CD4-positive, alpha-beta T cell (primary cell): ENCODE measurements at regions not wholly inside any gene's neighbourhood (a gene's known extent, or its start where the extent isn't known, plus 50 kb on each side); places are given as distances from the start of the nearest gene placed in this dataset.

Source experiments
- ATAC-seq: fragments of 200-7000 bp; cut with Tn5 transposase; one replicate; pipeline ENCODE4 v1.10.0; 2022; ENCODE audit warnings: mild to moderate bottlenecking; ENCODE audit not compliant: poor library complexity
- CTCF ChIA-PET: fragments of 350-600 bp; sonication (Branson Sonifier 250); formaldehyde crosslinking; loops from one replicate; lab custom pipeline; 2021; ENCODE audit warnings: antibody characterized with exemption, inconsistent platforms; lab: Charles Lee
- POLR2A ChIA-PET: fragments of 350-600 bp; sonication (Branson Sonifier 250); formaldehyde crosslinking; loops from one replicate; lab custom pipeline; 2021; ENCODE audit warnings: antibody characterized with exemption, inconsistent platforms; lab: Charles Lee
- DNase-seq, 14 experiments: peaks; one replicate each; pipeline ENCODE4 v3.0.0-alpha.2; 2013 to 2020; ENCODE audit warnings: mixed read lengths in 2 of 14
- H3K27ac ChIP-seq, 2 donors: one replicate each; pipeline versions ENCODE4 v1.5.1 to v1.7.0; 2013; ENCODE audit warnings: low read length in 2 of 2, low read depth in 1 of 2, mild to moderate bottlenecking in 1 of 2
- H3K27me3 ChIP-seq, 2 experiments: 1 replicate in 1 of 2; 2 replicates in 1 of 2; pipeline versions ENCODE4 v1.6.1 to v1.7.0; 2013; ENCODE audit warnings: low read length in 2 of 2, control low read depth in 1 of 2, mild to moderate bottlenecking in 1 of 2, moderate library complexity in 1 of 2; ENCODE audit not compliant: insufficient read depth in 2 of 2, control insufficient read depth in 1 of 2
- H3K36me3 ChIP-seq: one replicate; pipeline ENCODE4 v1.6.1; 2013; ENCODE audit warnings: low read length, control low read depth; ENCODE audit not compliant: insufficient read depth
- H3K4me1 ChIP-seq: one replicate; pipeline ENCODE4 v1.6.1; 2013; ENCODE audit warnings: low read length, control low read depth; ENCODE audit not compliant: insufficient read depth
- H3K4me3 ChIP-seq: one replicate; pipeline ENCODE4 v1.5.1; 2013; ENCODE audit warnings: mild to moderate bottlenecking, low read length, moderate library complexity
- H3K9me3 ChIP-seq, 2 experiments: 1 replicate in 1 of 2; 2 replicates in 1 of 2; pipeline versions ENCODE4 v1.6.1 to v1.7.0; 2013; ENCODE audit warnings: low read length in 2 of 2, mild to moderate bottlenecking in 2 of 2, control low read depth in 1 of 2, moderate library complexity in 1 of 2; ENCODE audit not compliant: control insufficient read depth in 1 of 2, insufficient read depth in 1 of 2
- H3K27ac Mint-ChIP-seq: one replicate; pipeline ENCODE4 v1.8.0; 2020; ENCODE audit warnings: mixed read lengths
- H3K27me3 Mint-ChIP-seq: one replicate; pipeline ENCODE4 v1.8.0; 2021; ENCODE audit warnings: mixed read lengths
- H3K36me3 Mint-ChIP-seq: one replicate; pipeline ENCODE4 v1.8.0; 2021; ENCODE audit warnings: low read depth, mixed read lengths
- H3K4me1 Mint-ChIP-seq: one replicate; pipeline ENCODE4 v1.8.0; 2021; ENCODE audit warnings: low read depth, mixed read lengths
- H3K4me3 Mint-ChIP-seq: one replicate; pipeline ENCODE4 v1.8.0; 2020; ENCODE audit warnings: mild to moderate bottlenecking, mixed read lengths
- H3K9me3 Mint-ChIP-seq: one replicate; pipeline ENCODE4 v1.8.0; 2020; ENCODE audit warnings: mixed read lengths
- CTCF ChIP-seq: fragments of 200-600 bp; IDR thresholded peaks from one replicate; pipeline ENCODE4 v1.8.0; 2022; ENCODE audit warnings: antibody characterized with exemption, mild to moderate bottlenecking
- intact Hi-C, 2 experiments: fragments of 100-400 bp; cut with DNase I in 1 of 2; cut with micrococcal nuclease in 1 of 2; formaldehyde crosslinking; loops; one replicate each; pipeline versions ENCODE4 v1.15.1 to v1.9.0; 2023 to 2025; cut with DNase I, micrococcal nuclease

- Histone ChIP-seq H3K27ac (no peak overlapping the region), H3K27me3 (no peaks in the 10 kb centered on the region), H3K4me1 (no peaks in the 10 kb centered on the region), H3K4me3 (no peak overlapping the region), H3K9me3 (peaks cover 0 to 5% of the 10 kb centered on the region in 2 experiments), H3K36me3 (no peaks in the 10 kb centered on the region)
- ChIA-PET POLR2A (no interaction called here), CTCF (no interaction called here)
- ATAC-seq (no peak), DNase-seq (no peak)
- intact Hi-C loops: no loop called here
- Mint-ChIP-seq H3K9me3 (no peaks in the 10 kb centered on the region), H3K27ac (no peak overlapping the region), H3K4me3 (no peak overlapping the region), H3K4me1 (no peaks in the 10 kb centered on the region), H3K36me3 (no peaks in the 10 kb centered on the region), H3K27me3 (peaks cover 20% of the 10 kb centered on the region)
- TF ChIP-seq CTCF: no peak
Measured at GRCh38 chr1:30599721-30600120, 123.7 kb downstream of the MATN1 start.

- ATAC-seq (no peak), DNase-seq (no peak)
- Mint-ChIP-seq H3K4me3 (no peak overlapping the region), H3K27ac (no peak overlapping the region), H3K27me3 (peaks cover 29% of the 10 kb centered on the region), H3K36me3 (no peaks in the 10 kb centered on the region), H3K4me1 (no peaks in the 10 kb centered on the region), H3K9me3 (no peaks in the 10 kb centered on the region)
- intact Hi-C loops: no loop called here
- no peak overlapping the region for H3K27ac ChIP-seq
- H3K4me3 ChIP-seq: no peak overlapping the region
- no peaks in the 10 kb centered on the region for H3K4me1 ChIP-seq
- ChIA-PET POLR2A (no interaction called here), CTCF (no interaction called here)
- no peaks in the 10 kb centered on the region for H3K27me3 ChIP-seq
- no peaks in the 10 kb centered on the region for H3K36me3 ChIP-seq
- H3K9me3 ChIP-seq: peaks cover 0 to 5% of the 10 kb centered on the region in 2 experiments
- TF ChIP-seq CTCF: no peak
Measured at GRCh38 chr1:30598571-30599114, 124.7 kb downstream of the MATN1 start.

GRCh38 chr1:30597711-30598110 is 125.7 kb downstream of the MATN1 start:
- Mint-ChIP-seq H3K4me1 (no peaks in the 10 kb centered on the region), H3K27ac (no peak overlapping the region), H3K36me3 (no peaks in the 10 kb centered on the region), H3K27me3 (peaks cover 34% of the 10 kb centered on the region), H3K4me3 (no peak overlapping the region), H3K9me3 (peaks cover 2% of the 10 kb centered on the region)
- no peaks in the 10 kb centered on the region for H3K36me3 ChIP-seq
- intact Hi-C loops: no loop called here
- ATAC-seq (no peak), DNase-seq (no peak)
- H3K4me3 ChIP-seq: no peak overlapping the region
- H3K9me3 ChIP-seq: peaks cover 0 to 5% of the 10 kb centered on the region in 2 experiments
- CTCF ChIA-PET: no interaction called here
- POLR2A ChIA-PET: no interaction called here
- no peaks in the 10 kb centered on the region for H3K27me3 ChIP-seq
- H3K4me1 ChIP-seq: no peaks in the 10 kb centered on the region
- no peak overlapping the region for H3K27ac ChIP-seq
- TF ChIP-seq CTCF: no peak
